ENCODE measurements at regions not wholly inside any gene's neighbourhood (a gene's known extent, or its start where the extent isn't known, plus 50 kb on each side); places are given as distances from the start of the nearest gene placed in this dataset.

DNA sequence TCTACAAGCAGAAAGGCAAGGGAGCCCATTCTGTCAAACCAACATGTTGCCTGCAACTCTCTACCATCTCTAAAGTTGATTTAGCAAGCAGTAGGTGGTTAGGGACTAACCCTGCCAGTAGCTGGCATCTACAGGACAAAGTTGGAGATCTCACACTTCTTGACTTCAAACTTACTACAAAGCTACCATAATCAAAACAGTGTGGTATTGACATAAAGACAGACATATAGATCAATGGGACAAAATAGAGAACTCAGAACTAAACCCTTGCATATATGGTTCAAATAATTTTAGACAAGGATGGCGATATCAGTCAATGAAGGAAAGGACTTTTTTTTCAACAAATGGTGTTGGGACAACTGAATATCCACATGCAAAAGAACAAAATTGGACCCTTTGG, 84.9 kb downstream of the MAP3K8 start:
- DNase-seq (ENCODE audit: insufficient read length, low spot score) (no peak), FAIRE-seq (no peak)
- no peak for TF ChIP-seq POLR2A (IDR thresholded peaks at IDR 0.05; ENCODE audit: low read depth, low read length)
